CD4-positive, CD25-positive, alpha-beta regulatory T cell (primary cell): ENCODE measurements at regions not wholly inside any gene's neighbourhood (a gene's known extent, or its start where the extent isn't known, plus 50 kb on each side); places are given as distances from the start of the nearest gene placed in this dataset.

Source experiments
- ATAC-seq, 2 donors: fragments of 150-1000 bp; cut with Tn5 transposase; one replicate each; pipeline ENCODE4 v1.10.0; 2021; ENCODE audit warnings: low read depth in 2 of 2, moderate number of reproducible peaks in 2 of 2, moderate library complexity in 1 of 2
- DNase-seq, 3 donors: peaks; one replicate each; pipeline versions ENCODE4 v3.0.0 to v3.0.0-alpha.2; 2012 to 2022; ENCODE audit warnings: mixed read lengths in 1 of 3
- H3K27ac ChIP-seq: one replicate; pipeline ENCODE4 v1.7.0; 2013; ENCODE audit warnings: mild to moderate bottlenecking, low read length; ENCODE audit not compliant: insufficient read depth, poor library complexity, severe bottlenecking
- H3K27me3 ChIP-seq: one replicate; pipeline ENCODE4 v1.7.0; 2013; ENCODE audit warnings: low read length; ENCODE audit not compliant: control insufficient read depth, insufficient read depth
- H3K36me3 ChIP-seq: one replicate; pipeline ENCODE4 v1.7.0; 2013; ENCODE audit warnings: mild to moderate bottlenecking, low read length, moderate library complexity; ENCODE audit not compliant: control insufficient read depth, insufficient read depth
- H3K4me1 ChIP-seq: 2 replicates; pipeline ENCODE4 v1.7.0; 2013; ENCODE audit warnings: mild to moderate bottlenecking, low read length; ENCODE audit not compliant: insufficient read depth, control insufficient read depth, poor library complexity, severe bottlenecking
- H3K4me3 ChIP-seq: one replicate; pipeline ENCODE4 v1.7.0; 2013; ENCODE audit warnings: low read depth, mild to moderate bottlenecking, low read length, moderate library complexity
- H3K9me3 ChIP-seq, 2 experiments: 1 replicate in 1 of 2; 2 replicates in 1 of 2; pipeline ENCODE4 v1.7.0; 2013; ENCODE audit warnings: low read length in 2 of 2, mild to moderate bottlenecking in 1 of 2, moderate library complexity in 1 of 2; ENCODE audit not compliant: control insufficient read depth in 2 of 2
- H3K27ac Mint-ChIP-seq, 3 donors: one replicate each; pipeline ENCODE4 v1.8.0; 2020 to 2022; ENCODE audit warnings: mild to moderate bottlenecking in 3 of 3, mixed read lengths in 3 of 3, moderate library complexity in 2 of 3
- H3K27me3 Mint-ChIP-seq: one replicate; pipeline ENCODE4 v1.8.0; 2022; ENCODE audit warnings: mild to moderate bottlenecking, mixed read lengths
- H3K36me3 Mint-ChIP-seq: one replicate; pipeline ENCODE4 v1.8.0; 2020; ENCODE audit warnings: mixed read lengths
- H3K4me1 Mint-ChIP-seq, 4 donors: one replicate each; pipeline ENCODE4 v1.8.0; 2020 to 2022; ENCODE audit warnings: mixed read lengths in 4 of 4, mild to moderate bottlenecking in 1 of 4
- H3K4me3 Mint-ChIP-seq, 4 donors: one replicate each; pipeline ENCODE4 v1.8.0; 2020 to 2022; ENCODE audit warnings: mild to moderate bottlenecking in 4 of 4, mixed read lengths in 4 of 4, moderate library complexity in 3 of 4
- H3K9me3 Mint-ChIP-seq, 7 donors: one replicate each; pipeline ENCODE4 v1.8.0; 2020 to 2022; ENCODE audit warnings: mixed read lengths in 7 of 7, mild to moderate bottlenecking in 3 of 7, moderate library complexity in 2 of 7

DNA sequence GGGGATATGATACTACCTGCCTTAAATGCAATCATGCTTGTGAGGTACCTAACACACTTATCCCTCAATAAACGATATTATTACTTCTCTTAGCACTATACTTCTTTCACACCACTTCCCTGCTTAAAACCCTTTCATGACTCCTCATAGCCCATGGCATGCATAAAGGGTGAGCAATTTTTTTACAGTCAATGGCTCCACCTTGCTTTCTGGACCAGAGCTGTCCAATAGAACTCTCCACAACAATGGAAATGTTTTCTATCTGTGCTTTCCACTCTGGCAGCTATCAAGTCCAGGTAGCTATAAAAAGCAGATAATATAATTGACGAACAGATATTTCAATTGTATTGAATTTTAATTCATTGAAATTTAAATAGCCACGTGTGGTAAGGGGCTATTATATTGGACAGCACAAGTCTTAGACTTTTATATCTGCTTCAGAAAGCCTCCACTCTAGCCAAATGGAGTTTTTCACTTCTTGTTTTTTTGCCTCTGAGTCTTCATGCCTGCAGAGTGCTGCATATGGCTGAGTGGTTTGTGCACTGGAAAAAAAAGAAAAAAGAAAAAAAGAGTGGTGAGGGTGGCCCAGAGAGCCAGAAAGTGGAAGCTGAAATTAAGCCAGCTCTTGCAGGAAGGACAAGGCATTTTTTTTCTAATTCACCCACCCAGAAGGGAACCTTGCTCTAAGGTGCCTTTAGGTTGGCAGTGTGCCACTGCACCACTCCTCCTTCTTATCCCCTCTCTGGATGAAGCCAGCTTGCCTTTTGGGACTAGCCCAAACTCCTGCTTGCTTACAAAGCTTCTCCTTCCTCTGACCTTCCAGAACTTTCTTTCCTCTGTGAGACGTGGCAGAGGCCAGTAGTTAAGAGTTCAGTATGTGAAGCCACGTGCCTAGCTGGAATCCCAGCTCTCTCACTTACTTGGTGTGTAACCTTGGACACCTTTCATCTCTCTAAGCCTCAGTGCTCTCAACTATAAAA is 239.0 kb upstream of the LRTM1 start:
- Histone ChIP-seq H3K36me3 (no peaks in the 10 kb centered on the region), H3K4me3 (no peak overlapping the region), H3K27me3 (no peaks in the 10 kb centered on the region), H3K9me3 (no peaks in the 10 kb centered on the region), H3K27ac (no peak overlapping the region), H3K4me1 (no peaks in the 10 kb centered on the region)
- peaks cover 0 to 11% (median 7%) of the 10 kb centered on the region in 7 donors for H3K9me3 Mint-ChIP-seq
- no peaks in the 10 kb centered on the region for H3K27me3 Mint-ChIP-seq
- peaks cover 0 to 4% (median 0%) of the 10 kb centered on the region in 4 donors for H3K4me1 Mint-ChIP-seq
- H3K36me3 Mint-ChIP-seq = no peaks in the 10 kb centered on the region
- H3K27ac Mint-ChIP-seq = no peak overlapping the region
- H3K4me3 Mint-ChIP-seq = no peak overlapping the region
- ATAC-seq (no peak), DNase-seq (no peak)

DNA sequence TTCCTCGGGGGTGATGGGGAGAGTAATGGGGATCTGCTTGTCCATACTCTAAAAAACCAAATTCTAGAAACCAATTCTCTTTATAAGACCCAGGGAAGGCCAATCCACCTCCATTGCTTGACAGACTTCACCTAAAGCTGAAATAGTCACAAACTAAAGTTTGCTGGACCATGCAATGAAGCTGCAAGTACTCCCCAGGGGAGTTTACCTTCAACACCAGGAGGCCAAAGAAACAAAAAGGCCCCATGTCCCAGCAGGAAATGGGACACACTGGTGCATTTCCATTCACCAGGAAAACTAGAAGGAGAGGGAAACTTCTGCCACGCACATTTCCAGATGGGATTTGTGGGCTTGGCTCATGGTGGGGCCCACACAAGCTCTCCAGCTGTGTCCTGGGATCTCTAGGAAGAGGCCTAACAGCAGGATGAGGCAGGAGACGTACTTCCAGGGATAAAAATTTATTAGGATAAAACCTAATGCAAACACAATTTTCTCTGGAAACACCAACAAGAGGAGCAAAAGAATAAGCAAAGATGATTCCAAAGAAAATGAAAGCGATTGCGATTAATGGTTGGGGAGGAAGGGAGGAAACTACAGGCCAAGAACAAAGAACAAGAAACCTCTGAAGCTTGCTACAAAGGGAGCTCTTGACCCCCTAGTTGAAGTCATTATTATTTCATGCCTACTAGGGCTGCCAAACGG is 238.0 kb upstream of the LRTM1 start:
- DNase-seq = no peak
- H3K4me3 Mint-ChIP-seq = no peak overlapping the region
- H3K4me3 ChIP-seq = no peak overlapping the region
- peaks cover 0 to 11% (median 6%) of the 10 kb centered on the region in 7 donors for H3K9me3 Mint-ChIP-seq
- H3K9me3 ChIP-seq = no peaks in the 10 kb centered on the region
- H3K27ac Mint-ChIP-seq = no peak overlapping the region
- H3K36me3 ChIP-seq = no peaks in the 10 kb centered on the region
- H3K4me1 Mint-ChIP-seq = peaks cover 0 to 4% (median 0%) of the 10 kb centered on the region in 4 donors
- no peaks in the 10 kb centered on the region for H3K27me3 Mint-ChIP-seq
- H3K27me3 ChIP-seq = no peaks in the 10 kb centered on the region
- H3K27ac ChIP-seq = no peak overlapping the region
- H3K36me3 Mint-ChIP-seq = no peaks in the 10 kb centered on the region
- no peak for ATAC-seq
- H3K4me1 ChIP-seq = no peaks in the 10 kb centered on the region

DNA sequence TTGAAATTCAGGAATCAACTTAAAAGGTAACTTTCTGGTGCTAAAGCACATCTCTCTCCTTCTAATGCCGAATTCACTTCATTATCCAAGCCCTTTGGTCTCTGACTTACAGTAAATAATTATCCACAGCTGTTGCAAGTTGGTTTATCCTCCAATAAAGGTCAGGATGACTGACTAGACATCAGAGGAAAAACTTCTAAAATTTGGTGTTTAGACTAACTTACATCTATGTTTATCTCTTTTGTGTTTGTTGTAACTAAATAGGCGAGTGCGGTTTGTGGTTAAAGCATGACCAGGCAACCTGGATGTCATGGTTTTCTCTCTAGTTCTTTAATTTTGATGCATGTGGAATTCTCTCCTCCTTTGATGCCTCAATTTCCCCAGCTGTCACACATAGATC is 237.4 kb upstream of the LRTM1 start:
- Mint-ChIP-seq H3K27me3 (no peaks in the 10 kb centered on the region), H3K4me3 (no peak overlapping the region), H3K4me1 (peaks cover 0 to 4% (median 0%) of the 10 kb centered on the region in 4 donors), H3K36me3 (no peaks in the 10 kb centered on the region), H3K27ac (no peak overlapping the region), H3K9me3 (peaks cover 0 to 11% (median 4%) of the 10 kb centered on the region in 7 donors)
- Histone ChIP-seq H3K27me3 (no peaks in the 10 kb centered on the region), H3K27ac (no peak overlapping the region), H3K4me1 (no peaks in the 10 kb centered on the region), H3K9me3 (no peaks in the 10 kb centered on the region), H3K4me3 (no peak overlapping the region), H3K36me3 (no peaks in the 10 kb centered on the region)
- DNase-seq (no peak), ATAC-seq (no peak)

DNA sequence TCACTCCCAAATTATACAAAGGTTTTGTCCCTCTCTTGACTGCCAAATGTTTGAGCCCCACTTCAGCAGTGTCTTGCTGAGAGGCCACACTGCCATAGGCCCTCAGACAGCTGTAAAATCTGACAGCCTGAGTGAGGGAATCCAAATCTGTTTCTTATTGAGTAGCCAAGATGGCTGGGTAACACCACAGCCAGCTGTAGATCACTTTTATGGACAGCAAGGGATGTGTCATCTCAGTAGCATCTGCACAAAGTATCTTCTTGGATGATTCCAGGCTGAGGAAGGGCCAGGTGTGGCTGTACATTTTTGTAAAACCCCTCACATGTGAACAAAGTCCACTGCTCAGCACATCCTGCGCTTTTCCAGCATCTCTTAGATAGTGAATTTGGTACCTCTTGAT is 237.0 kb upstream of the LRTM1 start:
- ATAC-seq (no peak), DNase-seq (no peak)
- H3K4me1 ChIP-seq = no peaks in the 10 kb centered on the region
- H3K9me3 Mint-ChIP-seq = peaks cover 0 to 7% (median 4%) of the 10 kb centered on the region in 7 donors
- no peak overlapping the region for H3K27ac ChIP-seq
- no peaks in the 10 kb centered on the region for H3K36me3 ChIP-seq
- H3K4me3 ChIP-seq = no peak overlapping the region
- no peaks in the 10 kb centered on the region for H3K9me3 ChIP-seq
- H3K36me3 Mint-ChIP-seq = no peaks in the 10 kb centered on the region
- no peak overlapping the region for H3K4me3 Mint-ChIP-seq
- peaks cover 0 to 4% (median 0%) of the 10 kb centered on the region in 4 donors for H3K4me1 Mint-ChIP-seq
- H3K27ac Mint-ChIP-seq = no peak overlapping the region
- no peaks in the 10 kb centered on the region for H3K27me3 Mint-ChIP-seq
- no peaks in the 10 kb centered on the region for H3K27me3 ChIP-seq

DNA sequence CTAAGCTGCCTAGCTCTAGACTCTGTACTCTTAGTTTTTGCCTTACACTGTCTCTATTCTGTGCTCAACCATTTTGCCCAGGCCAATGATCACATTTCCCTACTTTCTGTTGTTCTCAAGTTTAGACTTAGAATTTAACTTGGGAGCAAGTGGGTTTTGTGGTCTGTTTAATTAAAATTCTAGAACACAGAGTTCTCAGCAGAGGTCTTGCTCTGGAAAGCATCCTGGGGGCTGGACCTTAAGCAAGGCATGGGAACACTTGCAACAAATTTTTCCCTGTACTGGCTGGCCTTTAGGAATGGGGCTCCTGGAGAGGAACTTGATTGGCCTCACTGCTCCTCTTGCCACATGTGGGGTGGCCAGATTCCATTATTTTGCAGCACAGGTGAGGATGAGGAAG is 236.3 kb upstream of the LRTM1 start:
- Histone ChIP-seq H3K4me1 (no peaks in the 10 kb centered on the region), H3K27me3 (no peaks in the 10 kb centered on the region), H3K4me3 (no peak overlapping the region), H3K9me3 (no peaks in the 10 kb centered on the region), H3K27ac (no peak overlapping the region), H3K36me3 (no peaks in the 10 kb centered on the region)
- DNase-seq = no peak
- no peak overlapping the region for H3K4me3 Mint-ChIP-seq
- H3K27me3 Mint-ChIP-seq = no peaks in the 10 kb centered on the region
- no peak overlapping the region for H3K27ac Mint-ChIP-seq
- no peaks in the 10 kb centered on the region for H3K36me3 Mint-ChIP-seq
- H3K4me1 Mint-ChIP-seq = peaks cover 0 to 4% (median 0%) of the 10 kb centered on the region in 4 donors
- no peak for ATAC-seq
- H3K9me3 Mint-ChIP-seq = peaks cover 2 to 9% (median 7%) of the 10 kb centered on the region in 7 donors

DNA sequence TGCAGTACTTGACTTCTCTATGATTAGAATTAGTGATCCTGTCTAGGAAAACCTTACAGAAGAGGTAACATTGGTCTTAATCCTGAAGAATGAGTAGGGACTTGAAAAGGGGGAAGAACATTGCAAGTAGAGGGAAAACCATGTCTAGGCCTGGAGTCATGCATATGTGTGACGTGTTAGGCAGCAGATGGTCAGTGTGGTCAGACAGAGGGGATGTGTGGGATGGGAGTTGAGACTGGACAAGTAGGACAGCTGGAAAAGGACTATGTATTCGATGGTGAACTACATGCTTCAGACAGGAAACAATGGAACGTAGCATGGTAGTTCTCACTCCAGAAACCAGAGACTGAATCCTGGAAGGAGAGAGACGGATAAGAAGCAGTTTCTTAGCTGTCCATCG is 235.6 kb upstream of the LRTM1 start:
- Mint-ChIP-seq H3K27me3 (no peaks in the 10 kb centered on the region), H3K4me1 (peaks cover 0 to 4% (median 0%) of the 10 kb centered on the region in 4 donors), H3K36me3 (no peaks in the 10 kb centered on the region), H3K4me3 (no peak overlapping the region), H3K27ac (no peak overlapping the region), H3K9me3 (peaks cover 2 to 13% (median 7%) of the 10 kb centered on the region in 7 donors)
- no peak overlapping the region for H3K4me3 ChIP-seq
- DNase-seq = no peak
- no peak overlapping the region for H3K27ac ChIP-seq
- H3K9me3 ChIP-seq = no peaks in the 10 kb centered on the region
- H3K27me3 ChIP-seq = no peaks in the 10 kb centered on the region
- H3K36me3 ChIP-seq = no peaks in the 10 kb centered on the region
- no peak for ATAC-seq
- no peaks in the 10 kb centered on the region for H3K4me1 ChIP-seq

DNA sequence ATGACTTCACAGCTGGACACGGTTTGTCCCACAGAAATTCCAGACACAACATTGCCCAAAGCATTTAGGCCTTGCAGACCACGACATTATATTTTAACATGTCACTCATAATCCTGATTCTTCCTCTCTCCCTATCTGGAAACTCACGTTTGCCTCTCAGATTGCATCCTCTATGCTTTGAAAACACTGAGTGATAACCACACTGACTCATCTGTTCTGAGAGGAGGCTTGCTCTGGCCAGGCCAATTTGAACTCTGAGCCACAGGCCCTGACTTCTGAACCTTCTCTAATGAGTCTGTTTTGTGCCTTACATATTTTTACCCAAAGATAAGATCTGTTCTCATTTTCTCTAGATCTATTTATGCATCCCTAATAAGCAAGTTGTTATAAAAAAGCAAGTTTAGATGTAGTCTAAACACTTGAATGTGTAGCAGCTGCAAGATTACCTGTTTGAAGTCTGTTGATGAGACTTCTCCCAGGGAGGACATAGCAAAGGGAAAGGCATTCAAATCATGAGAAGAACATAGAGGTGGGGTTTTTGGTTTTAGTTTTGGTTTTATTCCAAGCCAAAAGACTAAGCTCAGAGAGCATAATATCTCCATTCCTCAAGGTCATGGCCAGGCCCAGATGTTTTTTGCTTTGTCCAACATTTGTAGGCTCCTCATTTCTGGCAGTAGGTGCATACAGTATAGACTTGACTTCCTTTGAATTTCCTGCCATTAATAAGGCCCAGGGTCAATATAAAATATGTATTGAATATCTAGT is 234.4 kb upstream of the LRTM1 start:
- Mint-ChIP-seq H3K36me3 (no peaks in the 10 kb centered on the region), H3K4me3 (no peak overlapping the region), H3K27me3 (no peaks in the 10 kb centered on the region), H3K4me1 (peaks cover 0 to 4% (median 0%) of the 10 kb centered on the region in 4 donors), H3K27ac (no peak overlapping the region), H3K9me3 (peaks cover 2 to 14% (median 7%) of the 10 kb centered on the region in 7 donors)
- ATAC-seq (no peak), DNase-seq (no peak)
- no peaks in the 10 kb centered on the region for H3K9me3 ChIP-seq
- no peaks in the 10 kb centered on the region for H3K36me3 ChIP-seq
- H3K4me1 ChIP-seq = no peaks in the 10 kb centered on the region
- no peaks in the 10 kb centered on the region for H3K27me3 ChIP-seq
- H3K4me3 ChIP-seq = no peak overlapping the region
- no peak overlapping the region for H3K27ac ChIP-seq
